ENCODE measurements at regions not wholly inside any gene's neighbourhood (a gene's known extent, or its start where the extent isn't known, plus 50 kb on each side); places are given as distances from the start of the nearest gene placed in this dataset.

- TF ChIP-seq CTCF (IDR thresholded peaks at IDR 0.05; ENCODE audit: insufficient read depth, low read length, poor library complexity, severe bottlenecking): no peak
- no peak for TF ChIP-seq EZH2phosphoT487 (conservative IDR thresholded peaks at IDR 0.05; ENCODE audit: low read length)
Measured at GRCh38 chr4:132417220-132417619, 731.9 kb upstream of the PCDH10 start.

GRCh38 chr4:132427125-132427524 is 722.0 kb upstream of the PCDH10 start:
- no peaks in the 10 kb centered on the region for H3K36me3 ChIP-seq (ENCODE audit: low read length)
- no peak overlapping the region for H3K9ac ChIP-seq (ENCODE audit: low read length)
- no peaks in the 10 kb centered on the region for H3K27me3 ChIP-seq (ENCODE audit: low read length)
- H3K79me2 ChIP-seq (ENCODE audit: insufficient read depth, low read length): no peaks in the 10 kb centered on the region
- no peak overlapping the region for H2AFZ ChIP-seq (ENCODE audit: low read depth, low read length, severe bottlenecking)
- H3K9me2 ChIP-seq (replicated peaks; ENCODE audit: insufficient read depth, low read length): no peaks in the 10 kb centered on the region
- TF ChIP-seq CTCF (IDR thresholded peaks at IDR 0.05; ENCODE audit: insufficient read depth, low read length, poor library complexity, severe bottlenecking): no peak
- no peak for TF ChIP-seq EZH2phosphoT487 (conservative IDR thresholded peaks at IDR 0.05; ENCODE audit: low read length)
- H3K4me2 ChIP-seq (ENCODE audit: low read depth, low read length, poor library complexity, severe bottlenecking): no peak overlapping the region
- no peaks in the 10 kb centered on the region for H3F3A ChIP-seq (ENCODE audit: insufficient read depth)
- H4K20me1 ChIP-seq (ENCODE audit: low read depth, low read length): no peaks in the 10 kb centered on the region
- no peak overlapping the region for H3K27ac ChIP-seq (ENCODE audit: low read depth, low read length)
- H3K9me3 ChIP-seq (ENCODE audit: insufficient read depth, low read length): no peaks in the 10 kb centered on the region
- no peak overlapping the region for H3K4me3 ChIP-seq (ENCODE audit: insufficient read depth, low read length, poor library complexity, severe bottlenecking)

More at GRCh38 chr4:132417220-132417619, 731.9 kb upstream of the PCDH10 start:
- H3K79me2 ChIP-seq (ENCODE audit: insufficient read depth, low read length): no peaks in the 10 kb centered on the region
- no peak overlapping the region for H2AFZ ChIP-seq (ENCODE audit: low read depth, low read length, severe bottlenecking)
- no peak overlapping the region for H3K4me2 ChIP-seq (ENCODE audit: low read depth, low read length, poor library complexity, severe bottlenecking)
- H3K27me3 ChIP-seq (ENCODE audit: low read length): no peaks in the 10 kb centered on the region
- H3K36me3 ChIP-seq (ENCODE audit: low read length): no peaks in the 10 kb centered on the region
- H3K27ac ChIP-seq (ENCODE audit: low read depth, low read length): no peak overlapping the region
- H3K9me2 ChIP-seq (replicated peaks; ENCODE audit: insufficient read depth, low read length): no peaks in the 10 kb centered on the region
- no peaks in the 10 kb centered on the region for H3F3A ChIP-seq (ENCODE audit: insufficient read depth)
- H3K9ac ChIP-seq (ENCODE audit: low read length): no peak overlapping the region
- H4K20me1 ChIP-seq (ENCODE audit: low read depth, low read length): no peaks in the 10 kb centered on the region
- H3K4me3 ChIP-seq (ENCODE audit: insufficient read depth, low read length, poor library complexity, severe bottlenecking): no peak overlapping the region
- H3K9me3 ChIP-seq (ENCODE audit: insufficient read depth, low read length): no peaks in the 10 kb centered on the region

- Histone ChIP-seq H4K20me1 (ENCODE audit: low read depth, low read length) (no peaks in the 10 kb centered on the region), H3K9me2 (replicated peaks; ENCODE audit: insufficient read depth, low read length) (no peaks in the 10 kb centered on the region), H3K79me2 (ENCODE audit: insufficient read depth, low read length) (no peaks in the 10 kb centered on the region), H3K36me3 (ENCODE audit: low read length) (no peaks in the 10 kb centered on the region), H3K4me3 (ENCODE audit: insufficient read depth, low read length, poor library complexity, severe bottlenecking) (no peak overlapping the region), H3F3A (ENCODE audit: insufficient read depth) (no peaks in the 10 kb centered on the region), H3K9me3 (ENCODE audit: insufficient read depth, low read length) (no peaks in the 10 kb centered on the region), H3K27ac (ENCODE audit: low read depth, low read length) (no peak overlapping the region), H2AFZ (ENCODE audit: low read depth, low read length, severe bottlenecking) (no peak overlapping the region), H3K4me2 (ENCODE audit: low read depth, low read length, poor library complexity, severe bottlenecking) (no peak overlapping the region), H3K9ac (ENCODE audit: low read length) (no peak overlapping the region), H3K27me3 (ENCODE audit: low read length) (no peaks in the 10 kb centered on the region)
- no peak for TF ChIP-seq EZH2phosphoT487 (conservative IDR thresholded peaks at IDR 0.05; ENCODE audit: low read length)
- TF ChIP-seq CTCF (IDR thresholded peaks at IDR 0.05; ENCODE audit: insufficient read depth, low read length, poor library complexity, severe bottlenecking): no peak
Measured at GRCh38 chr4:132437117-132437516, 712.0 kb upstream of the PCDH10 start.

All from SU-DHL-6 (cell line).